ENCODE measurements at regions not wholly inside any gene's neighbourhood (a gene's known extent, or its start where the extent isn't known, plus 50 kb on each side); places are given as distances from the start of the nearest gene placed in this dataset.

DNA sequence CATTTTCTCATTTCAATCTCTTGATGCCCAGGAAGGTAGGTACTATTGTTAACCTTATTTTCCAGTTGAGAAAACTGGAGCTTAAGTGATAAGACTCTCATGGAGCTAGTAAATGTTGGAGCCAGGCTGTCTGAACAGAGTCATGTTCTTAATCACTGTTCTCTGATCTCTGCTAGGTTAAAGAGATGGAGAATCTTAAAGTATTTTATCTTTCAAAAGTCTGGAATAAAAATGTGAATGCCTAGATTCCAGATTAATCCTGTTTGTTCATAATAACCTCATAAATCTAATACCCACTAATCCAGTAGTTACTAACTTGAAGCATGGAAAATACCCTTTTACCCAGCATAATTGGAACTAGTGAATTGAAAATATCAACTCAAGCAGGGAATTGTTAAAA is 341.0 kb upstream of the RGS6 start:
- no peaks in the 10 kb centered on the region for H4K20me1 ChIP-seq (ENCODE audit: control insufficient read depth, insufficient read depth, insufficient read length)
- H2AFZ ChIP-seq (ENCODE audit: low read length): no peak overlapping the region
- H3K4me3 Mint-ChIP-seq: no peak overlapping the region
- no peak overlapping the region for H2AK5ac ChIP-seq (ENCODE audit: insufficient read length, low read length)
- H4K8ac ChIP-seq (replicated peaks; ENCODE audit: insufficient read length, low read depth, low read length): no peak overlapping the region
- H3K56ac ChIP-seq (ENCODE audit: insufficient read length, low read depth, low read length): no peak overlapping the region
- no peak overlapping the region for H3K9ac ChIP-seq (ENCODE audit: extremely low read depth, insufficient read length, low read length)
- H3K79me2 ChIP-seq (ENCODE audit: insufficient read depth, low read length): peaks cover 2% of the 10 kb centered on the region; the same call in 1 of the 2 replicates
- H3K4ac ChIP-seq (ENCODE audit: low read depth, low read length): no peak overlapping the region
- H2BK20ac ChIP-seq (ENCODE audit: low read depth, low read length, poor library complexity, severe bottlenecking): no peak overlapping the region
- H3K79me1 ChIP-seq (ENCODE audit: insufficient read depth, low read depth, low read length, poor library complexity, severe bottlenecking): peaks cover 2% of the 10 kb centered on the region
- H2BK12ac ChIP-seq (ENCODE audit: insufficient read length, low read depth, low read length): no peak overlapping the region
- no peak overlapping the region for H3K23ac ChIP-seq (ENCODE audit: insufficient read length, low read depth, low read length)
- H2BK15ac ChIP-seq (ENCODE audit: low read depth, low read length): no peak overlapping the region
- no peaks in the 10 kb centered on the region for H3K9me3 Mint-ChIP-seq
- no peaks in the 10 kb centered on the region for H3K27me3 Mint-ChIP-seq (ENCODE audit: low read depth)
- H3K4me2 ChIP-seq (ENCODE audit: insufficient read depth, insufficient read length, low read length): no peak overlapping the region
- no peak overlapping the region for H3K18ac ChIP-seq (ENCODE audit: insufficient read length, low read depth, low read length)
- H4K5ac ChIP-seq (ENCODE audit: insufficient read length, low read depth, low read length): no peak overlapping the region
- H2BK120ac ChIP-seq (ENCODE audit: low read depth, low read length, poor library complexity, severe bottlenecking): no peak overlapping the region
- no peak for TF ChIP-seq CTCF (conservative IDR thresholded peaks at IDR 0.05)
- no peaks in the 10 kb centered on the region for H3K27me3 ChIP-seq (ENCODE audit: insufficient read depth, low read length)
- no peak overlapping the region for H3K14ac ChIP-seq (ENCODE audit: insufficient read depth, low read length)
- H3K36me3 Mint-ChIP-seq (ENCODE audit: insufficient read depth in 1 of 3, low read depth in 3 of 3): peaks cover 5 to 9% (median 6%) of the 10 kb centered on the region in 3 experiments; a peak in 4 of 7 replicates
- H3T11ph ChIP-seq (ENCODE audit: low read length): no peak overlapping the region
- H3K4me1 ChIP-seq (ENCODE audit: insufficient read depth, low read length): no peaks in the 10 kb centered on the region
- H3K4me1 Mint-ChIP-seq: peaks cover 17 to 21% of the 10 kb centered on the region in 2 experiments
- no peak overlapping the region for H3K27ac Mint-ChIP-seq
- no peak for DNase-seq
- no peak overlapping the region for H3K27ac ChIP-seq (ENCODE audit: insufficient read length, low read depth, low read length)
- no peaks in the 10 kb centered on the region for H3K23me2 ChIP-seq (ENCODE audit: insufficient read length, low read depth, low read length, poor library complexity, severe bottlenecking)
- H3K9me3 ChIP-seq (ENCODE audit: control insufficient read depth, low read depth, low read length): no peaks in the 10 kb centered on the region
- no peak overlapping the region for H4K91ac ChIP-seq (ENCODE audit: insufficient read length, low read depth, low read length)
- no peak overlapping the region for H2BK5ac ChIP-seq (ENCODE audit: insufficient read length, low read length)
